ENCODE measurements at regions not wholly inside any gene's neighbourhood (a gene's known extent, or its start where the extent isn't known, plus 50 kb on each side); places are given as distances from the start of the nearest gene placed in this dataset.
A peak's percentile ranks its signal among the peaks of the same experiment; 100 is the strongest.
"Not testable (repeated sequence)": the region's sequence is repeated elsewhere in the genome, so short reads cannot be mapped to it uniquely, and the experiment has no call there.

- peak; percentile 93 for DNase-seq
These were observed 269.4 kb upstream of the MVB12B start for GRCh38 chr9:126057121-126057825.

DNA sequence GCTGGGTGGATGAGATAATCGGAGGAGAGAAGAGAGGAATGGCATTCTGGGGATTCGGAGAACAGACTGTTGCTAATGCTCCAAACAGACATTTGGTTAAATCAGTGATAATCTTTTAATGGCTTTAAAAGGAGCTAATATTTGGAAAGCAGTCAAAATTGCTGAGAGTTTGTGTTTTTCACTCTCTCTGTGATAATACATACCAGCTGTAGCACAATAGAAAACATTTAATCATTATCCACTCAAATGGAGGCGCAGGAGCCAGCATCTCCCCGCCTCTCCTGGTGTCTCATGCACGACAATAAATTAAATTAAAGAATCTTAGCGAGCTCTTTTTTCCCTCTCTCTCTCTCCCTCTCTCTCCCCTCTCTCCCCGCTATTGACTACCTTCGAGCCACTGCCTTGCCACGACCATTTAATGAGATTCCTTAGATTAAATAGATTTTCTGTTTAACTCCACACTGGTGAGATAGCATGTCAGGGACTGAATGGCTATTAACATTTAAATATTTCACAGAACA is 268.6 kb upstream of the MVB12B start:
- DNase-seq: peak; percentile 51

- no peak for DNase-seq
These were observed 268.0 kb upstream of the MVB12B start for GRCh38 chr9:126058591-126058990.

GRCh38 chr9:126061575-126061974 is 265.1 kb upstream of the MVB12B start:
- no peak for DNase-seq

GRCh38 chr9:126062158-126062886 is 264.3 kb upstream of the MVB12B start:
- no peak for DNase-seq

DNA sequence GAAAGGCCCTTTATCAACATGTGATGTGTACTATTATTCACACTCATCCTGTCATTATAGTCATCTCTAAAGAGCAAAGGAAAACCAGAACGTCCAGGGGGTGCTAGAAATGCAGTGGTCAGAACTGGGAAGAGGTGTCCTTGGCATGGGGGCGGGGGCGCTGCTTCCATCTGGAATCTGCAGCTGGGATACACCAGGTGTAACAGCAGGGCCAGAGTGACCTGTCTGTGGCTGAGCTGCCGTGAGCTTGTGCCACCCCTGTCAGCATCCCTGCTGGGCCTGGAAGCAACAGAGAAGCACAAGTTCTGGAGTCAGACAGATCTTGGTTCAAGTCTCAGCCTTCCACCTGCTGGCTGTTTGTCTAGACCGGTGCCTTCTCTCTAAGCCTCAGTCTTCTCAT is 263.3 kb upstream of the MVB12B start:
- no peak for DNase-seq

- DNase-seq: no peak
These were observed 260.5 kb upstream of the MVB12B start for GRCh38 chr9:126066131-126066530.

GRCh38 chr9:126067031-126067734 is 259.4 kb upstream of the MVB12B start:
- no peak for DNase-seq

DNA sequence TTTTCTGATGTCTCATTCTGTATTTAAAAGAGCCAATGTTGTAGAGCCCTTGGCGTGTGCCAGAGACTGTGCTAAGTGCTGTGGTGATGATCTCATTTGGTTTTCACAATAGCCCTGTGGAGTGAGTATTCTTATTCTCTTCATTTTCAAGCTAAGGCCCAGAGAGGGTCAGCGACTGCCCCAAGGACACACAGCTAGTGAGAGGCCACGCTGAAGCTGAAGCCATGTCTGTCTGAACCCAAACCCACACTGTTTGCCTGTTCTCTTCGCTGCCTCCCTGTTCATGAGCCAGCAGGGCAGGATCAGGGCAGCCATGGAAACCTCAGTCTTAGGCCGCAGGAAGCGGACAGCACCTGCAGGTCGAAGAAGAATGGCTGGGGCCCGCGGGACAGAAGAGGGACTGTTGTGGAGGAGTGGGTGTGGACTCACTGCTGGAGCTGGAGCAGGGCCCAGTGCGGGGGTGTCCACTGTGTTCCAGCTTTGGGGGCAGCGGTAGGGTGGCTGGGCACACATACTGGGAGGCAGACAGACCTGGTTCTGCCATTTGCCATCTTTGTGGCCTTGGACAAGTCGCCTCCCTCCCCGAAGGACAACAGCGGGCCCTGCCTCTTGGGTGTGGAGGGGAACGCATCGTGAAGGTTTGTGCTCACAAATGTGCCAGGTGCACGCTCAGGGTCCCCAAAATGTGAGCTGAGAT is 257.9 kb upstream of the MVB12B start:
- no peak for DNase-seq

- no peak for DNase-seq
These were observed 257.2 kb upstream of the MVB12B start for GRCh38 chr9:126069400-126069955.

GRCh38 chr9:126070058-126070655 is 256.5 kb upstream of the MVB12B start:
- no peak for DNase-seq

GRCh38 chr9:126071076-126071750 is 255.4 kb upstream of the MVB12B start:
- no peak for DNase-seq

DNA sequence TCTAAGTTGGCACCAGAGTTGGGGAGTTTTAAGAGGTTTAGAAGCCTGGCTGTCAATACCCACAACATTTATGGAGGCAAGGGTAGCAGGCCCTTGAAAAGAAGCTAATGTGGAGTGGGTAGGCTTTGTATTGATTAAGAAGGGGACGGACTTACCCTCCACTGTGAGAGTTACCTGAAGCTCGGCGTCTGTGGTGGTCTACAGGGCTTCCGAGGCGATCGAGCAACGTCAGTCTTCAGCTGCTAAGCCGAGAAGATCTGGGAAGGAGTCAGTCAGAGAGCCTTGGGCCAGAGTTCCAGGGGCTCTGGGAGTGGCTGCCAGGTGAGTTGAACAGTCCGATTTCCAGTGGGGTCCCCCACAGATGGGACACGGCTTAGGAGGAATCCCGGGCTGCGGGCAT is 249.0 kb upstream of the MVB12B start:
- DNase-seq: not testable (repeated sequence)

- DNase-seq: no peak
These were observed 246.0 kb upstream of the MVB12B start for GRCh38 chr9:126080641-126081040.

DNA sequence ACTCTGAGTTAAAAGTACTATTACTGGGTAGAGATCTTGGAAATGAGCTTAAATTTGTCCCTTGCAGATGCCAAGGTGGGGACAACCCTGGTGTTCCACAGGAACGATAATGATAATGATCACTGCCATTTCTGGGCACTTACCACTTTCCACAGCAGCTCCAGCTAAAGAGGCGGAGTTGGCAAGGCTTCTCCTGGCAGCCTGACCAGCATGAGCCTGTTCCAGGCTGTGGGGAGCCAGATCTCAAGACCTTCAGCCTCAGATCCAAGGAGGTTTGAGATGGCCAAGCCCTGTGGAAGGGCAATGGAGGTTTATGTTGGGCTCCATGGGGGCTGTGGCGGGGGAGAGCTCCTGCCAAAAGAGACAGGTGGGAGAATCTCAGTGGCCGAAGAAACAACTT is 244.9 kb upstream of the MVB12B start:
- DNase-seq: no peak

GRCh38 chr9:126084008-126084407 is 242.6 kb upstream of the MVB12B start:
- no peak for DNase-seq

- no peak for DNase-seq
These were observed 241.9 kb upstream of the MVB12B start for GRCh38 chr9:126084696-126085095.

GRCh38 chr9:126085170-126085569 is 241.5 kb upstream of the MVB12B start:
- DNase-seq: no peak

- DNase-seq: no peak
These were observed 238.3 kb upstream of the MVB12B start for GRCh38 chr9:126088336-126088735.

GRCh38 chr9:126089789-126090188 is 236.8 kb upstream of the MVB12B start:
- no peak for DNase-seq

- no peak for DNase-seq
These were observed 232.9 kb upstream of the MVB12B start for GRCh38 chr9:126093771-126094170.
